Mesendoderm (in vitro differentiated cells): ENCODE measurements at regions not wholly inside any gene's neighbourhood (a gene's known extent, or its start where the extent isn't known, plus 50 kb on each side); places are given as distances from the start of the nearest gene placed in this dataset.
A peak's percentile ranks its signal among the peaks of the same experiment; 100 is the strongest.

ENCODE experiments used
- DNase-seq: peaks from one replicate; pipeline ENCODE4 v3.0.0; 2013
- H2AK5ac ChIP-seq: 2 replicates; pipeline ENCODE4 v1.6.1; 2013; ENCODE audit warnings: low read length, inconsistent platforms
- H2BK120ac ChIP-seq: 2 replicates; pipeline ENCODE4 v1.6.1; 2013; ENCODE audit warnings: low read depth, mild to moderate bottlenecking, low read length, moderate library complexity, mixed read lengths
- H2BK15ac ChIP-seq: replicated peaks from 2 replicates; pipeline ENCODE4 v1.6.1; 2013; ENCODE audit warnings: low read depth, mild to moderate bottlenecking, moderate library complexity
- H2BK5ac ChIP-seq: 2 replicates; pipeline ENCODE4 v1.6.1; 2013; ENCODE audit warnings: low read length, inconsistent platforms
- H3K18ac ChIP-seq: 2 replicates; pipeline ENCODE4 v1.6.1; 2013; ENCODE audit warnings: mild to moderate bottlenecking, low read length, mixed read lengths
- H3K23ac ChIP-seq: one replicate; pipeline ENCODE4 v1.6.1; 2013; ENCODE audit warnings: low read length
- H3K27ac ChIP-seq: 2 replicates; pipeline ENCODE4 v1.5.1; 2013; ENCODE audit warnings: low read depth, mild to moderate bottlenecking, inconsistent platforms, low read length, moderate library complexity
- H3K27me3 ChIP-seq: 2 replicates; pipeline ENCODE4 v1.6.1; 2013; ENCODE audit warnings: low read length, control low read depth, mild to moderate bottlenecking, inconsistent platforms; ENCODE audit not compliant: insufficient read depth, poor library complexity
- H3K36me3 ChIP-seq: 2 replicates; pipeline ENCODE4 v1.6.1; 2013; ENCODE audit warnings: low read length, inconsistent platforms; ENCODE audit not compliant: control insufficient read depth, insufficient read depth
- H3K4ac ChIP-seq: one replicate; pipeline ENCODE4 v1.6.1; 2013; ENCODE audit warnings: low read depth, mild to moderate bottlenecking, low read length, moderate library complexity
- H3K4me1 ChIP-seq: 2 replicates; pipeline ENCODE4 v1.6.1; 2013; ENCODE audit warnings: low read depth, low read length, inconsistent platforms; ENCODE audit not compliant: control insufficient read depth
- H3K4me2 ChIP-seq: 2 replicates; pipeline ENCODE4 v1.6.1; 2013; ENCODE audit warnings: low read length
- H3K4me3 ChIP-seq: 2 replicates; pipeline ENCODE4 v1.5.1; 2013; ENCODE audit warnings: mild to moderate bottlenecking, low read length
- H3K56ac ChIP-seq: one replicate; pipeline ENCODE4 v1.6.1; 2013; ENCODE audit warnings: low read length
- H3K79me1 ChIP-seq: 2 replicates; pipeline ENCODE4 v1.6.1; 2013; ENCODE audit warnings: low read length, inconsistent platforms
- H3K79me2 ChIP-seq: 2 replicates; pipeline ENCODE4 v1.6.1; 2013; ENCODE audit warnings: mild to moderate bottlenecking, low read length; ENCODE audit not compliant: control insufficient read depth, insufficient read depth
- H3K9ac ChIP-seq: 2 replicates; pipeline ENCODE4 v1.6.1; 2013; ENCODE audit warnings: low read length, inconsistent platforms
- H4K5ac ChIP-seq: one replicate; pipeline ENCODE4 v1.6.1; 2013; ENCODE audit warnings: low read length
- H4K8ac ChIP-seq: one replicate; pipeline ENCODE4 v1.6.1; 2013; ENCODE audit warnings: low read depth, mild to moderate bottlenecking, control low read depth, low read length, moderate library complexity
- WGBS: extraction: QIAGEN DNeasy Blood & Tissue Kit; methylation state at CpG from one replicate; pipeline ENCODE4 v1.1.7; 2013; ENCODE audit warnings: low lambda C conversion rate, missing lambda C conversion rate; ENCODE audit not compliant: insufficient coverage; ENCODE audit errors: extremely low coverage; 5-methylcytosine and 5-hydroxymethylcytosine counted together

- no peak overlapping the region for H3K4me2 ChIP-seq
- WGBS: no CpG with 5 or more reads among the region's 4 CpGs
- no peak overlapping the region for H4K8ac ChIP-seq
- H2BK15ac ChIP-seq: no peak overlapping the region
- no peaks in the 10 kb centered on the region for H3K79me1 ChIP-seq
- no peaks in the 10 kb centered on the region for H3K27me3 ChIP-seq
- no peak overlapping the region for H2BK120ac ChIP-seq
- no peak for DNase-seq
- no peak overlapping the region for H3K18ac ChIP-seq
- no peaks in the 10 kb centered on the region for H3K4me1 ChIP-seq
- H3K27ac ChIP-seq: no peak overlapping the region
- H3K4me3 ChIP-seq: no peak overlapping the region
- no peaks in the 10 kb centered on the region for H3K36me3 ChIP-seq
- no peak overlapping the region for H3K4ac ChIP-seq
- H4K5ac ChIP-seq: no peak overlapping the region
- H3K79me2 ChIP-seq: no peaks in the 10 kb centered on the region
- H3K56ac ChIP-seq: no peak overlapping the region
- H3K23ac ChIP-seq: no peak overlapping the region
- no peak overlapping the region for H2AK5ac ChIP-seq
- no peak overlapping the region for H2BK5ac ChIP-seq
- no peak overlapping the region for H3K9ac ChIP-seq
These were observed 592.1 kb downstream of the TLE4 start for GRCh38 chr9:80163889-80164288.

- WGBS: no CpG with 5 or more reads among the region's 4 CpGs
- H2AK5ac ChIP-seq: no peak overlapping the region
- no peak overlapping the region for H4K8ac ChIP-seq
- no peak overlapping the region for H3K4me2 ChIP-seq
- no peak overlapping the region for H4K5ac ChIP-seq
- peak overlapping the region; percentile 51 for H3K18ac ChIP-seq
- no peaks in the 10 kb centered on the region for H3K36me3 ChIP-seq
- no peaks in the 10 kb centered on the region for H3K79me2 ChIP-seq
- no peaks in the 10 kb centered on the region for H3K27me3 ChIP-seq
- no peak overlapping the region for H3K4ac ChIP-seq
- DNase-seq: peak; percentile 40
- no peak overlapping the region for H3K23ac ChIP-seq
- no peak overlapping the region for H3K56ac ChIP-seq
- H3K4me1 ChIP-seq: peaks cover 7% of the 10 kb centered on the region
- no peak overlapping the region for H3K27ac ChIP-seq
- H3K79me1 ChIP-seq: no peaks in the 10 kb centered on the region
- no peak overlapping the region for H2BK120ac ChIP-seq
- H3K4me3 ChIP-seq: no peak overlapping the region
- no peak overlapping the region for H3K9ac ChIP-seq
- H2BK15ac ChIP-seq: no peak overlapping the region
- H2BK5ac ChIP-seq: peak overlapping the region; percentile 41
These were observed 586.9 kb downstream of the TLE4 start for GRCh38 chr9:80158554-80159170.

- no peak overlapping the region for H4K5ac ChIP-seq
- no peak overlapping the region for H2BK15ac ChIP-seq
- H3K23ac ChIP-seq: no peak overlapping the region
- H3K56ac ChIP-seq: no peak overlapping the region
- H3K79me2 ChIP-seq: no peaks in the 10 kb centered on the region
- H3K4me2 ChIP-seq: no peak overlapping the region
- H3K27me3 ChIP-seq: no peaks in the 10 kb centered on the region
- no CpG with 5 or more reads among the region's 4 CpGs for WGBS
- no peaks in the 10 kb centered on the region for H3K36me3 ChIP-seq
- peak overlapping the region; percentile 28 for H2BK5ac ChIP-seq
- H3K18ac ChIP-seq: no peak overlapping the region
- H2BK120ac ChIP-seq: no peak overlapping the region
- H3K27ac ChIP-seq: no peak overlapping the region
- H2AK5ac ChIP-seq: no peak overlapping the region
- no peak overlapping the region for H3K9ac ChIP-seq
- peak; percentile 13 for DNase-seq
- H3K79me1 ChIP-seq: no peaks in the 10 kb centered on the region
- no peak overlapping the region for H3K4ac ChIP-seq
- H3K4me1 ChIP-seq: peaks cover 7% of the 10 kb centered on the region
- no peak overlapping the region for H4K8ac ChIP-seq
- no peak overlapping the region for H3K4me3 ChIP-seq
These were observed 586.4 kb downstream of the TLE4 start for GRCh38 chr9:80158131-80158530.

GRCh38 chr9:80157561-80157983 lies 585.8 kb downstream of the TLE4 start:
- no peak overlapping the region for H3K4ac ChIP-seq
- H3K79me2 ChIP-seq: no peaks in the 10 kb centered on the region
- peak overlapping the region; percentile 50 for H3K56ac ChIP-seq
- WGBS: no CpG with 5 or more reads among the region's 4 CpGs
- H3K27ac ChIP-seq: no peak overlapping the region
- no peaks in the 10 kb centered on the region for H3K27me3 ChIP-seq
- no peak overlapping the region for H2BK120ac ChIP-seq
- peaks cover 7% of the 10 kb centered on the region for H3K4me1 ChIP-seq
- H4K8ac ChIP-seq: no peak overlapping the region
- H4K5ac ChIP-seq: no peak overlapping the region
- no peak overlapping the region for H3K4me3 ChIP-seq
- H3K9ac ChIP-seq: no peak overlapping the region
- no peaks in the 10 kb centered on the region for H3K36me3 ChIP-seq
- no peak overlapping the region for H2AK5ac ChIP-seq
- no peak overlapping the region for H3K23ac ChIP-seq
- H3K18ac ChIP-seq: no peak overlapping the region
- H2BK15ac ChIP-seq: no peak overlapping the region
- no peak overlapping the region for H2BK5ac ChIP-seq
- H3K79me1 ChIP-seq: no peaks in the 10 kb centered on the region
- no peak overlapping the region for H3K4me2 ChIP-seq
- no peak for DNase-seq

GRCh38 chr9:80156756-80157472 lies 585.1 kb downstream of the TLE4 start:
- Histone ChIP-seq H3K4me1 (peaks cover 7% of the 10 kb centered on the region), H3K4me2 (no peak overlapping the region), H2AK5ac (no peak overlapping the region), H4K8ac (peak overlapping the region; percentile 76), H2BK120ac (no peak overlapping the region), H3K79me2 (no peaks in the 10 kb centered on the region), H4K5ac (no peak overlapping the region), H2BK5ac (no peak overlapping the region), H3K23ac (no peak overlapping the region), H3K18ac (peak overlapping the region; percentile 30), H3K4ac (no peak overlapping the region), H3K4me3 (no peak overlapping the region), H3K27me3 (no peaks in the 10 kb centered on the region), H3K79me1 (no peaks in the 10 kb centered on the region), H3K56ac (no peak overlapping the region), H3K36me3 (no peaks in the 10 kb centered on the region), H3K27ac (peak overlapping the region; percentile 46), H3K9ac (no peak overlapping the region), H2BK15ac (no peak overlapping the region)
- no CpG with 5 or more reads among the region's 2 CpGs for WGBS
- DNase-seq: peak; percentile 52
